ENCODE measurements at regions not wholly inside any gene's neighbourhood (a gene's known extent, or its start where the extent isn't known, plus 50 kb on each side); places are given as distances from the start of the nearest gene placed in this dataset.

DNA sequence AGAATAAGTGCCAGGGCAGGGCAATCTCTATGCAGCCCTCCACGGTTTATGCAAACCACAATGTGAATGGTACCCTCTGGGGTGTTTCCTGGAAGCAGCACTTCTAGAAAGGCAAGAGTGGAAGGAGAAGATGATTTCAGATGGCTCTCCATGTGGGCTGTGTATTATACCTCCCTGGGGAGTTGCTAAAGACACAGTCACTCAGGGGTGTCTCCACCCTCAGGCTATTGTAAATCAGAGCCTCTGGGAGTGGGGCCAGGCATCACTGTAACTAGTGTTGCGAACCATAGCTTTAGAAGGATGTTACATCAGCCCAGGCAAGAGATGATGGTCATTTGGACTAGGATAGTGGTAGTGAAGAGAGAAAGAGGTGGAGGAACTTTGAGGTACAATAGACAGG, 83.3 kb upstream of the ZKSCAN2 start:
- TF ChIP-seq JUND (IDR thresholded peaks at IDR 0.05; ENCODE audit: low read depth): no peak
- no peak for DNase-seq (ENCODE audit: low read depth in 1 of 2, low spot score in 1 of 2)
- in situ Hi-C loops (cut with HindIII; ENCODE audit: low pct_unique_long_range_greater_than_20kb, low sequenced_read_pairs): no loop called here

DNA sequence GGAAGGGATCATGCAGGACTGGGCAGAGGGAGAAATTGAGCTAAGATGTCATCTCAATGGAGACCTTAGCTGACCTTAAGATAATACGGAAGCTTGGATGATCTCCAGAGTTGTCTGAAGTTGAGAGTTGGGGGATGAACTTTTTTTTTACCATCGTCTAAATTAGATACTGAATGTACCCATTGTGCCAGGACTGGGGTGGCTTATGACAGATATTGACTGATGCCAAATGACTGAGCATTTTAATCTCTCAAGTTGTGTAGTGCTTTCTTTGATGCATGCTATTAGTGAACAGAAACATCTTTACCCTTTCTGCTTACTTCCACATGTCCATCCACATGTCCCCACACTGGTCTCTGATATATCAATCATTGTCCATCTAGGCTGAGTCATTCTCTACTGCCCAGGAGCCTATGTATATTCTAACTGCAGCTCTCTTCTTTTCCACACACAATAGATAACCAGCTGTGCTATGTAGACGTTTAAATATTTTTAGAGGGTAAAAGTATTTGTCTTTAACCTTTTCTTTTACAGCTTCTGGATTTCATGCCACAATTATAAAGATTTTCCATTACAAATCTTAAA, 60.2 kb upstream of the ZKSCAN2 start:
- no peak for TF ChIP-seq JUND (IDR thresholded peaks at IDR 0.05; ENCODE audit: low read depth)
- in situ Hi-C loops (cut with HindIII; ENCODE audit: low pct_unique_long_range_greater_than_20kb, low sequenced_read_pairs): no loop called here
- no peak for DNase-seq (ENCODE audit: low read depth in 1 of 2, low spot score in 1 of 2)

DNA sequence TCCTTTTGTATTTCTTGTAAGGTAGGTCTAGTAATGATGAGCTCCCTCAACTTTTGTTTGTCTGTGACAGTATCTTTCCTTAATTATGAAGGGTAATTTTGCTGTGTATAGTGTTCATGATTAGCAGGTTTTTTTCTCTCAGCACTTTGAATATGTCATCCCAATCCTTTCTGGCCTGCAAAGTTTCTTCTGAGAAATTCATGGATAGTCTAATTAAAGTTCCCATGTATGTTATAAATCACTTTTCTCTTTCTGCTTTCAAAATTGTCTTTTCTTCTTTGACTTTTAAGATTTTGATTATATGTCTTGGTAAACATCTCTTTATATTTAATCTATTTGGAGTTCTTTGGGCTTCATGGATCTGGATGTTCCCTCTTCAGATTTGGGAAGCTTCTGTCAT, 54.3 kb upstream of the ZKSCAN2 start:
- DNase-seq (ENCODE audit: low read depth in 1 of 2, low spot score in 1 of 2): no peak
- in situ Hi-C loops (cut with HindIII; ENCODE audit: low pct_unique_long_range_greater_than_20kb, low sequenced_read_pairs): no loop called here
- no peak for TF ChIP-seq JUND (IDR thresholded peaks at IDR 0.05; ENCODE audit: low read depth)

DNA sequence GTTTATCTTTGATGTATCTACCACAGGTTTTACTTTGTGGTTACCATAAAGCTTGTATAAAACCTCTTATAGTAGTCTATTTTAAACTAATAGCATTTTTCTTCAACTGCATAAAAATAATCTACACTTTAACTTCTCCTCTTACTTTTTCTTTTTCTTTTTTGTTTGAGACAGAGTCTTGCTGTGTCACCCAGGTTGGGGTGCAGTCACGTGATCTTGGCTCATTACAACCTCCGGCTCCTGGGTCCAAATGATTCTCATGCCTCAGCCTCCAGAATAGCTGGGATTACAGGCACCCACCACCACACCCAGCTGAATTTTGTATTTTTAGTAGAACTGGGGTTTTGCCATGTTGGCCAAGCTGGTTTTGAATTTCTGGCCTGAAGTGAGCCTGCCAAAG, 53.4 kb upstream of the ZKSCAN2 start:
- no peak for TF ChIP-seq JUND (IDR thresholded peaks at IDR 0.05; ENCODE audit: low read depth)
- DNase-seq (ENCODE audit: low read depth in 1 of 2, low spot score in 1 of 2): no peak
- in situ Hi-C loops (cut with HindIII; ENCODE audit: low pct_unique_long_range_greater_than_20kb, low sequenced_read_pairs): no loop called here
